Naive thymus-derived CD4-positive, alpha-beta T cell (primary cell): ENCODE measurements at regions not wholly inside any gene's neighbourhood (a gene's known extent, or its start where the extent isn't known, plus 50 kb on each side); places are given as distances from the start of the nearest gene placed in this dataset.
"Not testable (repeated sequence)": the region's sequence is repeated elsewhere in the genome, so short reads cannot be mapped to it uniquely, and the experiment has no call there.

Source experiments
- ATAC-seq: fragments of 150-1000 bp; cut with Tn5 transposase; 2 replicates; pipeline ENCODE4 v1.10.0; 2021; ENCODE audit warnings: mild to moderate bottlenecking, moderate library complexity
- CTCF ChIA-PET: fragments of 350-600 bp; sonication (Branson Sonifier 250); formaldehyde crosslinking; loops from one replicate; lab custom pipeline; 2021; ENCODE audit warnings: antibody characterized with exemption; lab: Charles Lee
- POLR2A ChIA-PET: fragments of 350-600 bp; sonication (Branson Sonifier 250); formaldehyde crosslinking; loops from one replicate; lab custom pipeline; 2021; ENCODE audit warnings: antibody characterized with exemption, inconsistent platforms; lab: Charles Lee
- DNase-seq, 9 donors: peaks; one replicate each; pipeline versions ENCODE4 v3.0.0 to v3.0.0-alpha.2; 2020 to 2022; ENCODE audit warnings: mixed read lengths in 1 of 9
- H3K27ac ChIP-seq: one replicate; pipeline ENCODE4 v1.7.0; 2013; ENCODE audit warnings: mild to moderate bottlenecking, low read depth, low read length, moderate library complexity
- H3K27me3 ChIP-seq, 2 donors: one replicate each; pipeline ENCODE4 v1.7.0; 2013; ENCODE audit warnings: low read length in 2 of 2, mild to moderate bottlenecking in 2 of 2, moderate library complexity in 2 of 2; ENCODE audit not compliant: control insufficient read depth in 2 of 2, insufficient read depth in 2 of 2
- H3K36me3 ChIP-seq, 3 experiments: 1 replicate in 2 of 3; 2 replicates in 1 of 3; pipeline ENCODE4 v1.7.0; 2013; ENCODE audit warnings: low read length in 3 of 3, mild to moderate bottlenecking in 3 of 3, moderate library complexity in 1 of 3; ENCODE audit not compliant: insufficient read depth in 3 of 3, control insufficient read depth in 2 of 3
- H3K4me1 ChIP-seq, 2 donors: one replicate each; pipeline ENCODE4 v1.7.0; 2013; ENCODE audit warnings: low read length in 2 of 2, mild to moderate bottlenecking in 2 of 2, moderate library complexity in 1 of 2; ENCODE audit not compliant: control insufficient read depth in 2 of 2, insufficient read depth in 2 of 2
- H3K4me3 ChIP-seq: 2 replicates; pipeline ENCODE4 v1.7.0; 2013; ENCODE audit warnings: mild to moderate bottlenecking, low read length
- H3K9me3 ChIP-seq, 3 experiments: 1 replicate in 2 of 3; 2 replicates in 1 of 3; pipeline ENCODE4 v1.7.0; 2013; ENCODE audit warnings: low read length in 3 of 3; ENCODE audit not compliant: control insufficient read depth in 2 of 3
- H3K27ac Mint-ChIP-seq, 9 donors: one replicate each; pipeline ENCODE4 v1.8.0; 2020 to 2022; ENCODE audit warnings: mixed read lengths in 9 of 9, mild to moderate bottlenecking in 8 of 9, moderate library complexity in 5 of 9, inconsistent platforms in 2 of 9
- H3K27me3 Mint-ChIP-seq, 5 donors: one replicate each; pipeline ENCODE4 v1.8.0; 2021 to 2022; ENCODE audit warnings: mixed read lengths in 5 of 5, mild to moderate bottlenecking in 1 of 5
- H3K36me3 Mint-ChIP-seq, 5 donors: one replicate each; pipeline ENCODE4 v1.8.0; 2020 to 2022; ENCODE audit warnings: mixed read lengths in 5 of 5, mild to moderate bottlenecking in 3 of 5, inconsistent platforms in 1 of 5
- H3K4me1 Mint-ChIP-seq, 7 donors: one replicate each; pipeline ENCODE4 v1.8.0; 2020 to 2022; ENCODE audit warnings: mixed read lengths in 7 of 7, mild to moderate bottlenecking in 3 of 7, inconsistent platforms in 1 of 7
- H3K4me3 Mint-ChIP-seq, 10 donors: one replicate each; pipeline ENCODE4 v1.8.0; 2020 to 2022; ENCODE audit warnings: mild to moderate bottlenecking in 10 of 10, mixed read lengths in 10 of 10, moderate library complexity in 6 of 10, inconsistent platforms in 2 of 10
- H3K9me3 Mint-ChIP-seq, 11 donors: one replicate each; pipeline ENCODE4 v1.8.0; 2020 to 2022; ENCODE audit warnings: mixed read lengths in 11 of 11, mild to moderate bottlenecking in 4 of 11, inconsistent platforms in 1 of 11, moderate library complexity in 1 of 11
- intact Hi-C, 2 donors: fragments of 100-400 bp; cut with micrococcal nuclease; formaldehyde crosslinking; loops; one replicate each; pipeline ENCODE4 v1.15.1; 2023

DNA sequence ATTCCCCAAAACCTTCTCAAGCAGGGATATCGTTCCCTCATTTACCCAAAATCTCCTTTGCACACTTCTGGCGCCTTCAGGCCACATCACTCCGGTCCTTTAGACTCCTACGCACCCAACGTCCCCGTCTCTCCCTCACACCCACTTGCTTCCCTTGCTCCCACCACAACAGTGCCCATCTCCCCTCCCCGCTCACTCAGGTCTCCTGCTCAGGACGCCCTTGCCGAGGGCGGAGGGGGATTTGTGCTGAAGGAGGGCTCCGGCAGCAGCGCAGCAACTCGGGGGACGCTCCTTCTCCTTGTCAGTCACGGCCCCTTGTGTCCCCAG is 71.6 kb downstream of the PCMTD2 start:
- H3K36me3 Mint-ChIP-seq, H3K4me1 ChIP-seq, H3K27ac Mint-ChIP-seq, CTCF ChIA-PET, intact Hi-C loops, H3K27me3 ChIP-seq, POLR2A ChIA-PET, H3K27ac ChIP-seq, ATAC-seq, H3K9me3 Mint-ChIP-seq, H3K36me3 ChIP-seq, H3K4me1 Mint-ChIP-seq, H3K4me3 Mint-ChIP-seq, H3K4me3 ChIP-seq, H3K9me3 ChIP-seq: not testable (repeated sequence)
- H3K27me3 Mint-ChIP-seq = peaks cover 17 to 50% (median 39%) of the 10 kb centered on the region in 5 donors
- DNase-seq = peak in 1 of 9 donors; percentile 25

DNA sequence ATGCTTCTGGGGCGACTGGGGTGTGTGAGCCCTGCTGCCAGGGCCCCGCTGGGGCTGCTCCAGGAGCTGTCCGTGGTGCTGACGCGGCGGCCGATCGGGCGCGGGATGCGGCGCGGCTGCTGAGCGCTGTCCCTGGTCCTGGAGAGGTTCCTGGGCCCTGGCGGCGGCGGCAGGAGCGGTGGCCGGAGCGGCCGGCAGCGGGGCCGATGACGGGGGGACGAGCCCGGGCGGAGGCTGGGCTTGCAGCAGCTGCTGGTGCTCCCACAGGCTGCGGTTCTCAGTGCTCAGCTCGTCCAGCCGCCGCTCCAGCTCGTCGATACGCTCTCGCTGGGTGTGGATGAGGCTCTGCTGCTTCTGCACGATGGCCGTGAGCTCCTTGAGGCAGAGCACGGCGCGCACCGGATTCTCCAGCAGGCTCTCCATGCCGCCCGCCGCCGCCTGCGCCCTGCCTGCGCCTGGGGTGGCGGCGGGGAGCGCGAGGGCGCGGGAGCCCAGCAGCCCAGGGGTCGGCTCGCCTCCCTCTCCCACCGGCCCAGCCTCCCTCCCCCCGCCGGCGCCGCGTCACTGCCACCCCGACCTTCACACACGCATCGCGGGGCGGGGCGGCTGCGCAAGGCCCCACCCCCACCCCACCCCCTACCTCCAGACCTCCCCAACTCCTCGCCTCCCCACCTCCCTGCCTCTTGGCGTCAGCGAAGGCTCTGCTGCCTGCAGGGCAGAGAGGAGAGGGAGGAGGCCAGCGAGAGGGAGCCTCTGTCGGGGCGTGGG is 72.2 kb downstream of the PCMTD2 start:
- DNase-seq (peak in 4 of 9 donors; percentile 6 to 36 (median 26)), ATAC-seq (peak; percentile 99)
- H3K27me3 ChIP-seq, H3K9me3 ChIP-seq, H3K27ac ChIP-seq, H3K36me3 Mint-ChIP-seq, intact Hi-C loops, H3K4me3 Mint-ChIP-seq, POLR2A ChIA-PET, H3K4me1 Mint-ChIP-seq, CTCF ChIA-PET, H3K36me3 ChIP-seq, H3K4me3 ChIP-seq, H3K4me1 ChIP-seq, H3K27ac Mint-ChIP-seq: not testable (repeated sequence)
- Mint-ChIP-seq H3K27me3 (peaks cover 19 to 51% (median 42%) of the 10 kb centered on the region in 5 donors), H3K9me3 (peaks cover 0 to 13% (median 3%) of the 10 kb centered on the region in 11 donors)

DNA sequence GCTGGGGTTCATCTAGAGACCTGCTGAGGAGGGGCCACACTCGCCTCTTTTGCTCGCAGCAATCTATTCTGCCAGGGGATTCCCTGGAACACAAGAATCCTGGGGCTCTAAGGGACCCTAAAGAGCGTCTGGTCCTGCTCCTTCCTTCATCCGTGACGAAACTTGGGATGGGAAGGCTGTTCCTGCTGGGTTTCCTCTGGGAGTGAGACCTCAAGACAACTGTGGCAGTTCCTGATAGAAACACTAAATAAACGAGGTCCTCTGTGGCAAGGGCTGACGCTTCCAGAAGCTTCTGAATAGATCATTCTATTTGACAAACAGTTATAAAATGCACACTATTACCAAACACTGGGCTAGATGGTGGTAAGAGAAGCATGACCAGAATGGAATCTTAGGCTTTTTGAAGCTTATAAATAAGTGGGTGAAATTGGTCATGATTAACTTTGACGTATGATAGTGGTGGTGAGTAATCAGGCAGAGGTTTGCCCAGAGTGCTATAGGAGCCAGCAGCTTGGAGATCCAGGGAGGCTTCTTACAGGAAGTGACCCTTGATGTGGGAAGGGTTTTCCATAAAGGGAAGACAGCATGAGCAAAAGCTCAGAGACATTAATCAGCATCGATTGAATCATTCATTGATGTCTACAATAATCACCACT is 73.2 kb downstream of the PCMTD2 start:
- ATAC-seq, H3K4me3 ChIP-seq, H3K9me3 ChIP-seq, DNase-seq, H3K27me3 ChIP-seq, POLR2A ChIA-PET, CTCF ChIA-PET, H3K27ac ChIP-seq, H3K36me3 ChIP-seq, H3K36me3 Mint-ChIP-seq, intact Hi-C loops, H3K27ac Mint-ChIP-seq, H3K4me1 ChIP-seq, H3K4me1 Mint-ChIP-seq, H3K4me3 Mint-ChIP-seq: not testable (repeated sequence)
- H3K9me3 Mint-ChIP-seq = peaks cover 0 to 23% (median 10%) of the 10 kb centered on the region in 11 donors
- H3K27me3 Mint-ChIP-seq = peaks cover 23 to 54% (median 47%) of the 10 kb centered on the region in 5 donors

DNA sequence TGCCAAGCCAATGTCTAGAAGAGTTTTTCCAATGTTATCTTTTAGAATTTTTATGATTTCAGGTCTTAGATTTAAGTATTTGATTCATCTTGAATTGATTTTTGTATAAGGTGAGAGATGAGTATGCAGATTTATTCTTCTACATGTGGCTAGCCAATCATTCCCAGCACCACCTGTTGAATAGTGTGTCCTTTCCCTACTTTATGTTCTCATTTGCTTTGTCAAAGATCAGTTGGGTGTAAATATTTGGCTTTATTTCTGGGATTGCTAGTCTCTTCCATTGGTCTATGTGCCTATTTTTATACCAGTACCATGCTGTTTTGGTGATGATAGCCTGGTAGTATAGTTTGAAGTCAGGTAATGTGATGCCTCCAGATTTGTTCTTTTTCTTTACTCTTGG is 77.1 kb downstream of the PCMTD2 start:
- H3K4me1 Mint-ChIP-seq, H3K4me3 Mint-ChIP-seq, CTCF ChIA-PET, intact Hi-C loops, H3K4me3 ChIP-seq, H3K27ac Mint-ChIP-seq, H3K9me3 ChIP-seq, DNase-seq, H3K36me3 ChIP-seq, ATAC-seq, H3K4me1 ChIP-seq, H3K27ac ChIP-seq, H3K36me3 Mint-ChIP-seq, POLR2A ChIA-PET, H3K27me3 ChIP-seq: not testable (repeated sequence)
- H3K9me3 Mint-ChIP-seq = peaks cover 0 to 25% (median 11%) of the 10 kb centered on the region in 11 donors
- H3K27me3 Mint-ChIP-seq = peaks cover 20 to 45% (median 29%) of the 10 kb centered on the region in 5 donors
